Effector memory CD4-positive, alpha-beta T cell (primary cell): ENCODE measurements at regions not wholly inside any gene's neighbourhood (a gene's known extent, or its start where the extent isn't known, plus 50 kb on each side); places are given as distances from the start of the nearest gene placed in this dataset.

Experiments used
- DNase-seq, 3 donors: peaks; one replicate each; pipeline ENCODE4 v3.0.0-alpha.2; 2020
- H3K27ac ChIP-seq: 2 replicates; pipeline ENCODE4 v1.7.0; 2013; ENCODE audit warnings: mild to moderate bottlenecking, low read length, moderate library complexity; ENCODE audit not compliant: insufficient read depth, poor library complexity, severe bottlenecking
- H3K27me3 ChIP-seq: replicated peaks from 2 replicates; pipeline ENCODE4 v1.7.0; 2013; ENCODE audit warnings: mild to moderate bottlenecking, low read length; ENCODE audit not compliant: insufficient read depth, control insufficient read depth, poor library complexity, severe bottlenecking
- H3K36me3 ChIP-seq: 2 replicates; pipeline ENCODE4 v1.7.0; 2013; ENCODE audit warnings: mild to moderate bottlenecking, low read length, moderate library complexity; ENCODE audit not compliant: control insufficient read depth, insufficient read depth
- H3K4me1 ChIP-seq: 2 replicates; pipeline ENCODE4 v1.7.0; 2013; ENCODE audit warnings: low read length, mild to moderate bottlenecking; ENCODE audit not compliant: control insufficient read depth, insufficient read depth, poor library complexity, severe bottlenecking
- H3K4me3 ChIP-seq: 2 replicates; pipeline ENCODE4 v1.7.0; 2013; ENCODE audit warnings: low read length, low read depth, mild to moderate bottlenecking; ENCODE audit not compliant: insufficient read depth, poor library complexity, severe bottlenecking
- H3K9me3 ChIP-seq: 2 replicates; pipeline ENCODE4 v1.7.0; 2013; ENCODE audit warnings: mild to moderate bottlenecking, low read length, moderate library complexity; ENCODE audit not compliant: control insufficient read depth

DNA sequence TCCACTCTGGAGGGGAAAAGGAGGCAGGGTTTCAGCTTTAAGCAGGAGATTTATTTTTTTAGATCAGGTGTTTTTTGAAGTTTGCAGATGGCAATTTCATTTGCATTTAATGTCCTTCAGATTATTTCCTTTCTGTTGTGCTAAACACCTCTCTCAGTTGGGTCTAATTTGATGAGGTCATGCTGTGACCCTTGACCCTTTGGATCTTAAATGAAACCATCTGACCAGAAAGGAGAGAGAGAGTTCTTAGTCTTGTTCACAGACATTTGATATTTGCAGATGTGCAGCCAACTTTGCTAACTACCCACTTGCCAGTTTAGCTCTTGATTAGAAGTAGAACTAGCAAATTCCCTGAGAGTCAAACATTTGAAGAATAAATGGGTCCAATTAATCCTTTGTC lies 101.5 kb upstream of the RAB11FIP2 start:
- Histone ChIP-seq H3K27ac (no peak overlapping the region), H3K36me3 (no peaks in the 10 kb centered on the region), H3K27me3 (no peaks in the 10 kb centered on the region), H3K9me3 (no peaks in the 10 kb centered on the region), H3K4me3 (no peak overlapping the region), H3K4me1 (no peaks in the 10 kb centered on the region)
- no peak for DNase-seq

DNA sequence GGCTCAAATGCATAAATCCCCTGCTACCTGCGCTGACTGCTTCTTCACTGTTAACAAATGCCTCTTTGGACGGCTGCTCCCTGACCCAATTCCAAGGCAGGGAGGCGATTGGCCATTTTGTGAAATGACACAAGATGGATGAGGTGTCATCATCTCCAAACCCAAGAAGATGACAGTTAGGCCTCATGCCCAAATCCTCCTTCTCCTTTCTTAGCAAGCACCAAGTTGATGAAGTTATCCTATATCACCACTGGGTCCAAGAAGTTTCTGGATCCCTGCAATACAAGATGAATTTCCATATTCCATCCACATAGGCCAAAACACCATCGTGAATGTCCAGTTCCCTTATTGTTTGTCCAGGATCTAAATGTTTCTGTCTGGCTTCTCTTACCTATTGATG lies 98.5 kb upstream of the RAB11FIP2 start:
- no peak for DNase-seq

DNA sequence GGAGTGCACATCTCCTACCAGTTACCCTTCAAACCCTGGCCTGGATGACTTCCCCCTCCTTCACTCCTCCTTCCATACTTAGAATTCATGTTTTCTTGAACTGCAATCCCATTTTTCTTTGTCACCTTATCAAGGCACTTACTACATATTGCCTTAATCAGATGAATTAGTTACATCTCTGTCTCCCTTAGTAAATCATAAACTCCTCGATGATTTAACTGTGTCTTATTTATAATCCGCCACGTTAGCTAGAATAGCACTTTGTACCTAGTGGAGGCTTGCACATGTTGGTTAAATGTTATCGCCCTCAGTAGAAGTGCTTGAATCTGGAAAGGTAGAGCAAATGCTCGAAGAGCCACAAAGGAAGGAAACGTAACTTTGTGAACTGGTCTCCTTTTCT lies 94.7 kb upstream of the RAB11FIP2 start:
- no peaks in the 10 kb centered on the region for H3K36me3 ChIP-seq
- H3K27me3 ChIP-seq = no peaks in the 10 kb centered on the region
- H3K4me1 ChIP-seq = no peaks in the 10 kb centered on the region
- DNase-seq = no peak
- H3K27ac ChIP-seq = no peak overlapping the region
- no peak overlapping the region for H3K4me3 ChIP-seq
- H3K9me3 ChIP-seq = no peaks in the 10 kb centered on the region

More for the DNA sequence above, 98.5 kb upstream of the RAB11FIP2 start:
- Histone ChIP-seq H3K4me1 (no peaks in the 10 kb centered on the region), H3K27me3 (no peaks in the 10 kb centered on the region), H3K9me3 (no peaks in the 10 kb centered on the region), H3K36me3 (no peaks in the 10 kb centered on the region), H3K4me3 (no peak overlapping the region), H3K27ac (no peak overlapping the region)

DNA sequence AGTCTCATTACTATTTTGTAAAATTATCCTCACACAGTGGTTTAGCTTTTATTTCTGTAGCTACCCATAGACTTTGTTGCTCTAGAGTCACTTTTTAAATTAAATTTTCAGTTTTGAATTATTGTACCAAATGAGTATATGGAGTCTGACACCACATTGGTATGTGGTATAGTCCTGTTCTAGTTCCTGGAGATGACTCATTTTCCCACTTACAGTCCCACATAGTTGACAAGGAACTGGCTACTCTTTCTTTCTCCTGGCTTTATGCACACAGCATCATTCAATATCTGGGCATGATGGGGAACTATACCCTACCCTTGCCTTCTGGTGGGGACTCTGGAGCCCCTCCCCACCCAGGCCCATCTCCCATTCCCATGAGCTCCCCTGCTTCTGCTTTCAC lies 92.6 kb upstream of the RAB11FIP2 start:
- H3K27me3 ChIP-seq = no peaks in the 10 kb centered on the region
- H3K27ac ChIP-seq = no peak overlapping the region
- no peak overlapping the region for H3K4me3 ChIP-seq
- DNase-seq = no peak
- no peaks in the 10 kb centered on the region for H3K36me3 ChIP-seq
- no peaks in the 10 kb centered on the region for H3K4me1 ChIP-seq
- no peaks in the 10 kb centered on the region for H3K9me3 ChIP-seq

DNA sequence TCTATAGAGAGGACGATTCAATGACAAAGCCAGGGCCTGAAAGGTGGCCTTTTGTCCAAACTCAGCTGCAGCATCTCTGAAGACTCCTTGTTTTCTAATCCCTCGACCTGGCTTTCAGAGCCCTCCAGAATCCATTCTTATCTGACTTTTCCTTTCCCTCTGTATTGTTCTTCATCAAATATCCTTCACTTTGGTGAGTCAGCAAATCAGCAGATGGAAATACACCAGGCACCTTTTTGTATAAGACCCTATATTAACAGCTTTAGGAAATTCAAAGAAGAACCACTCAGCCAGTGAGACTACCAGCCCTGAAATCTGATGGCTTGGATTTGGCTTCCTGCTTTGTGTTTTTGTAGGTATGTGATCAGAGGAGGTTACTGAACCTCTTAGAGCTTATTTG lies 81.9 kb upstream of the RAB11FIP2 start:
- DNase-seq = no peak
- peaks cover 2% of the 10 kb centered on the region for H3K27me3 ChIP-seq
- no peaks in the 10 kb centered on the region for H3K4me1 ChIP-seq
- no peak overlapping the region for H3K27ac ChIP-seq
- H3K36me3 ChIP-seq = no peaks in the 10 kb centered on the region
- no peak overlapping the region for H3K4me3 ChIP-seq
- no peaks in the 10 kb centered on the region for H3K9me3 ChIP-seq

DNA sequence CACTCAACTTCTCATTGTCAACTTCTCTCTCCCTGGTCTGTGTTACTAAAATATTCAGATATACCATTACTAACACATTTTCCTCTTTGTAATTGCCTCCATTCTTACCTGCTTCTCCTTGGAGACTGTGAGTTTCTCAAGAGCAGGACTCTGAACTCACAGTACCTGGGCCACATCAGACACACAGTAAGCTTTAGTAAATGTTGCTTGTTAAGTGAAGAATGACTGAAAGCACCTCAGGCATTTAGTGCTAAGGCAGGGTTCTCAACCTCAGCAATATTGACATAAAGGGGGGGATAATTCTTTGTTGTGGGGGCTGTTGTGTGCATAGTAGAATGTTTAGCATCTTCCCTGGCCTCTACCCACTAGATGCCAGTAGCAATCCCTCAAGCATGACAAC lies 72.0 kb upstream of the RAB11FIP2 start:
- Histone ChIP-seq H3K9me3 (no peaks in the 10 kb centered on the region), H3K27ac (no peak overlapping the region), H3K27me3 (no peaks in the 10 kb centered on the region), H3K36me3 (no peaks in the 10 kb centered on the region), H3K4me3 (no peak overlapping the region), H3K4me1 (no peaks in the 10 kb centered on the region)
- no peak for DNase-seq

DNA sequence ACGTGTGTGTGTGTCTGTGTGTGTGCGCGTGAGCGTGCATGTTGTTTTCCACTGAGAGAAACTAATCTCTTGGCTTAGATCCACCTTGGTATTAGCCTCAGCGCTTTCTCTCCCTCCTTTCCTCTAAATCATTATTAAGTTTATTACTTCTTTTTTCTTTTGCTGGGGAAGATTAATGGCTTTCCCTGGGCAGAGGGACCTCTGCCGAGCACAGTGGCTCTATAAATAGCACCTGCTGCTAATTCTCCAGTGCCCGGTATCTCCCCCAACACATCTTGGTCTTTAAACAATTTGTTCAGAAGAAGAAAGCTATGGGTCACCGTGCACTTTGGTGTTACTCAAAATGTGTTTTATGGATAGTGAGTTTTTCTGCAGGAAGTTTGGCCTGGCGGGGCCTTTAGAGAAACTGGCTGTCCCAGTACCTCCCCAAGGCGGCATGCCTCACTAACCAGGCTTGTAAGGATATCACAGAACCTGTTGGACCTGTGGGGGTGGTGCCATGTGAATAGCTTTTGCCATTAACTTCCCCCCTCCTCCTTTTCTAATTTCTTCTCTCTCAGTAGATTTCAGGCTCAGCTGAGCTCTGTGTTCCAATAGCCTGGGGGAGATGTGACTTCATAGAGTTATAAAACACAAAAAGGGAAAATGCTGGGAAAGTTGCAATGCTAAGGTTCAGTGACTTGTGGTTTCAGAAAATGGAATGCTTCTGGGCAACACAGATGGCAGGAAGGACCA lies 70.1 kb upstream of the RAB11FIP2 start:
- no peaks in the 10 kb centered on the region for H3K27me3 ChIP-seq

DNA sequence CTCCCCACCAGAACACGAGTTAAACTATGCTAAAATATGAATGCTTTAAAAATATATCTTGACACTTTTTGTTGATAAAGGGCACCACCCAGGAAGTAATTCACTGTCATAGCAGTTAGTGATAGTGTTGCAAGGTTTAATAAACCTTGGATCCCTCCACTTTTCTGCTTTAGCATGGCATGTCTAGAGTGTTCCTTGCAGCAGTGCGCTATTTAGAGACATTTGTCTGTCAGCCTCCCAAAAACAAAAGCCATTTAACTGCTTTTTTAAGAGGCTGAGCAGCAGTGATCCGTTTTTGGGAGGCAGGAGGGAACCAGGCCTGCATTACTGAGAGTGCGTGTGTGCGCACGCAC lies 69.6 kb upstream of the RAB11FIP2 start:
- H3K4me1 ChIP-seq = no peaks in the 10 kb centered on the region
- DNase-seq = no peak
- no peak overlapping the region for H3K4me3 ChIP-seq

More for the DNA sequence above, 70.1 kb upstream of the RAB11FIP2 start:
- no peak for DNase-seq
- H3K9me3 ChIP-seq = no peaks in the 10 kb centered on the region
- H3K4me1 ChIP-seq = no peaks in the 10 kb centered on the region
- H3K27ac ChIP-seq = no peak overlapping the region
- no peaks in the 10 kb centered on the region for H3K36me3 ChIP-seq
- no peak overlapping the region for H3K4me3 ChIP-seq

DNA sequence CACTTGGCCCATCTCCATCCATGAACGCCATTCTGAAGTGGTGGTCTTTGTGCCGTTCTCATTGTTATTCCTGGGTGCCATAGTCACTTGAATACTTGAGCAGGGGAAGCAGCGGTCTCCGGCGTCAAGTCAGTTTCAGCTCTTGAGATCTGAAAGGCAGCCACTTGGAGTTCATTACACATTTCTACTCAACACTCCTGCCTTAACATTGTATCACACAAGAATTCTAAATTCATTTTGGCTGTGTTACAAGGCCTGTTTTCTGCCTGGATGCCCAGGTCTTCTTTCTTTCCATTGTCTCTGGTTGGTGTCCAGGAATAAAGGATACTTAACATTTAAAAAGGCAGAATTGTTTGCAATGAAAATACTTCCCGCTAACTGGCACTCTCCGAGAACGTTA lies 69.0 kb upstream of the RAB11FIP2 start:
- no peaks in the 10 kb centered on the region for H3K9me3 ChIP-seq
- no peak overlapping the region for H3K4me3 ChIP-seq
- no peaks in the 10 kb centered on the region for H3K36me3 ChIP-seq
- DNase-seq = no peak
- no peak overlapping the region for H3K27ac ChIP-seq
- H3K27me3 ChIP-seq = no peaks in the 10 kb centered on the region
- H3K4me1 ChIP-seq = no peaks in the 10 kb centered on the region

More for the DNA sequence above, 69.6 kb upstream of the RAB11FIP2 start:
- no peaks in the 10 kb centered on the region for H3K36me3 ChIP-seq
- no peaks in the 10 kb centered on the region for H3K27me3 ChIP-seq
- H3K9me3 ChIP-seq = no peaks in the 10 kb centered on the region
- H3K27ac ChIP-seq = no peak overlapping the region

DNA sequence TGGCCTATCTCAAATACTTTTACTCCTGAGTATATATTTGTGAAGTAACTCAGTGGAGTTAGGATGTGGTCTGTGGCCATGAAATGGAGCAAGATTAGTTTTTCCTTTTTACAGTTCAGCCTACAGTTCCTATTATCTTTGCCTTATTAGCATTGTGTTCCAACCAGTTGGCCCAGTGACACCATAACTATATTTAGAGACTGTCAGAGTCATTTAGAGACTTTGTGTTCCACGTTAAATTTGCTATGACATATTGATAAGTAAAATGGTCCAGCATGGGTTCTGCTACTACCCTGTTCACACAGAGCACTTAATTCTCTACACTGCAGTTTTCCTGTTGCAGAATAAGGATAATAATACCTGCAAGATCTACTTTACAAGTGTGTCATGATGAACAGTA lies 68.3 kb upstream of the RAB11FIP2 start:
- Histone ChIP-seq H3K36me3 (no peaks in the 10 kb centered on the region), H3K4me3 (no peak overlapping the region), H3K4me1 (no peaks in the 10 kb centered on the region), H3K9me3 (no peaks in the 10 kb centered on the region), H3K27ac (no peak overlapping the region), H3K27me3 (no peaks in the 10 kb centered on the region)
- no peak for DNase-seq
